ENCODE measurements at regions not wholly inside any gene's neighbourhood (a gene's known extent, or its start where the extent isn't known, plus 50 kb on each side); places are given as distances from the start of the nearest gene placed in this dataset.

DNA sequence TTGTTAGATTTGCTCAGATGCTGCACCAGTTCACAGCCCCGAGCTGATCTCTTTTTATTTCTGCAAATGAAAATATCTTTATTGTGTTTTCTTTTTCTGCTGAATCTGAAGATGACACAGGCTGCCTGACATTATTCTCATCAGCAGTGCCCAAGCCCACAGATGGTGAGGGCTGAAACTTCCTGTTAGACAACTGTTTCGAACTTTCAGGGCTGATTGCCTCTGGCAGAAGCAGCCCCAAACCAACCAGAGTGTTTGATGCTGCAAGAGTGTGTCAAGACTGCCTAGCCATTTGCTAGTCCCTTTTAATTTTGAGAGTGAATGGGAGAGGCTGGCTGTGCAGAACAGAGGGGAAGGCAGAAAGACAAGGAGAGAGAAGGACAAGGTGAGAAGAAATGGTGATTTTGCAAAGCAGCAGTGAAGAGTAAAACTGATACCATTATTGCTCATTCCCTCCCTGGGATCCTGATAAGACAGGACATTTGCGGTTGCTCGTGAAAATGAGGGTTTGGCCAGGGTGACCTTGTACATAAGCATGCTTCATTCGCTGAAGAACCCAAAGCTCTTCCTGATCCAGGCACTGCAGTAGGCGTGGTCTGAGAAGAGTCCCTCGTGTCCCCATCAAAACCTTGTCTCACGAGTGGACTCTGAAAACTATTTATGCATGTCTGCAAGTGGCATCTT lies 77.2 kb downstream of the TMEM114 start:
- no peaks in the 10 kb centered on the region for H3F3A ChIP-seq (ENCODE audit: insufficient read depth, low read length)
- no peak overlapping the region for H3K9ac ChIP-seq (ENCODE audit: low read length)
- no peaks in the 10 kb centered on the region for H3K79me2 ChIP-seq (ENCODE audit: low read length)
- H4K20me1 ChIP-seq (ENCODE audit: insufficient read depth, low read length), result no peaks in the 10 kb centered on the region
- peak overlapping the region; percentile 13; the same call in 1 of the 2 replicates for H3K27ac ChIP-seq (ENCODE audit: low read length)
- no peak overlapping the region for H3K4me2 ChIP-seq (ENCODE audit: low read depth, low read length)
- H2AFZ ChIP-seq (ENCODE audit: low read length), result no peak overlapping the region
- no peaks in the 10 kb centered on the region for H3K4me1 ChIP-seq (ENCODE audit: low read length)
- TF ChIP-seq EZH2 (optimal IDR thresholded peaks at IDR 0.05; ENCODE audit: low read depth, low read length) (no peak), EZH2phosphoT487 (IDR thresholded peaks at IDR 0.05; ENCODE audit: low read length) (no peak)
- TF ChIP-seq, protein P1, sequence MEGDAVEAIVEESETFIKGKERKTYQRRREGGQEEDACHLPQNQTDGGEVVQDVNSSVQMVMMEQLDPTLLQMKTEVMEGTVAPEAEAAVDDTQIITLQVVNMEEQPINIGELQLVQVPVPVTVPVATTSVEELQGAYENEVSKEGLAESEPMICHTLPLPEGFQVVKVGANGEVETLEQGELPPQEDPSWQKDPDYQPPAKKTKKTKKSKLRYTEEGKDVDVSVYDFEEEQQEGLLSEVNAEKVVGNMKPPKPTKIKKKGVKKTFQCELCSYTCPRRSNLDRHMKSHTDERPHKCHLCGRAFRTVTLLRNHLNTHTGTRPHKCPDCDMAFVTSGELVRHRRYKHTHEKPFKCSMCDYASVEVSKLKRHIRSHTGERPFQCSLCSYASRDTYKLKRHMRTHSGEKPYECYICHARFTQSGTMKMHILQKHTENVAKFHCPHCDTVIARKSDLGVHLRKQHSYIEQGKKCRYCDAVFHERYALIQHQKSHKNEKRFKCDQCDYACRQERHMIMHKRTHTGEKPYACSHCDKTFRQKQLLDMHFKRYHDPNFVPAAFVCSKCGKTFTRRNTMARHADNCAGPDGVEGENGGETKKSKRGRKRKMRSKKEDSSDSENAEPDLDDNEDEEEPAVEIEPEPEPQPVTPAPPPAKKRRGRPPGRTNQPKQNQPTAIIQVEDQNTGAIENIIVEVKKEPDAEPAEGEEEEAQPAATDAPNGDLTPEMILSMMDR (IDR thresholded peaks at IDR 0.05; ENCODE audit: low read length), result no peak
- H3K4me3 ChIP-seq (ENCODE audit: low read length), result no peak overlapping the region
- H3K36me3 ChIP-seq (replicated peaks; ENCODE audit: insufficient read depth, low read length), result no peaks in the 10 kb centered on the region
- no peaks in the 10 kb centered on the region for H3K27me3 ChIP-seq (replicated peaks; ENCODE audit: insufficient read depth, low read length)
- no peaks in the 10 kb centered on the region for H3K9me3 ChIP-seq (replicated peaks; ENCODE audit: insufficient read depth, low read length)
- H3K9me2 ChIP-seq (replicated peaks; ENCODE audit: insufficient read depth, low read length), result no peaks in the 10 kb centered on the region
- peak; percentile 43 for DNase-seq

DNA sequence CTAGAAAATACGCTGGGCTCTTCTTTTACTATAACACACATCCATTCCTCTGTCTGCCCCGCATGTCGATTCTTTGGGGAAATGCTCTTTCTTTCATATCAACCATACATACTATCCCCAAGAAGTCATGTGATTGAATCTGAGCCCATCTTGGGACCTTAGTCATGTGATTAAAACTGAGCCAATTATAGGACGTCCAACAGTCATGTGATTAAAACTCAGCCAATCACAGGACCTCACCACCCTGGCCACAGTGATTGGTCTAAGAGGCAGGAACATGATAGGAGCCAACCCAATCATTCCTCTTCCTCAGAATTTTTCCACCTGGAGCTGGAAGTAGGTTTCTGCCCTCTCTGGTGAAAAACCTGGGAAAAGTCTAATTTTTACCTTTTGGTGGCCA lies 78.8 kb downstream of the TMEM114 start:
- Histone ChIP-seq H3K4me3 (ENCODE audit: low read length) (no peak overlapping the region), H4K20me1 (ENCODE audit: insufficient read depth, low read length) (no peaks in the 10 kb centered on the region), H3K27me3 (replicated peaks; ENCODE audit: insufficient read depth, low read length) (no peaks in the 10 kb centered on the region), H3K4me1 (ENCODE audit: low read length) (no peaks in the 10 kb centered on the region), H3K79me2 (ENCODE audit: low read length) (no peaks in the 10 kb centered on the region), H3F3A (ENCODE audit: insufficient read depth, low read length) (no peaks in the 10 kb centered on the region), H2AFZ (ENCODE audit: low read length) (no peak overlapping the region), H3K9me3 (replicated peaks; ENCODE audit: insufficient read depth, low read length) (no peaks in the 10 kb centered on the region), H3K27ac (ENCODE audit: low read length) (no peak overlapping the region), H3K9ac (ENCODE audit: low read length) (no peak overlapping the region), H3K36me3 (replicated peaks; ENCODE audit: insufficient read depth, low read length) (no peaks in the 10 kb centered on the region), H3K9me2 (replicated peaks; ENCODE audit: insufficient read depth, low read length) (no peaks in the 10 kb centered on the region), H3K4me2 (ENCODE audit: low read depth, low read length) (no peak overlapping the region)
- no peak for DNase-seq
- TF ChIP-seq EZH2phosphoT487 (IDR thresholded peaks at IDR 0.05; ENCODE audit: low read length) (no peak), EZH2 (optimal IDR thresholded peaks at IDR 0.05; ENCODE audit: low read depth, low read length) (no peak)
- TF ChIP-seq, protein P1 (IDR thresholded peaks at IDR 0.05; ENCODE audit: low read length), result no peak

DNA sequence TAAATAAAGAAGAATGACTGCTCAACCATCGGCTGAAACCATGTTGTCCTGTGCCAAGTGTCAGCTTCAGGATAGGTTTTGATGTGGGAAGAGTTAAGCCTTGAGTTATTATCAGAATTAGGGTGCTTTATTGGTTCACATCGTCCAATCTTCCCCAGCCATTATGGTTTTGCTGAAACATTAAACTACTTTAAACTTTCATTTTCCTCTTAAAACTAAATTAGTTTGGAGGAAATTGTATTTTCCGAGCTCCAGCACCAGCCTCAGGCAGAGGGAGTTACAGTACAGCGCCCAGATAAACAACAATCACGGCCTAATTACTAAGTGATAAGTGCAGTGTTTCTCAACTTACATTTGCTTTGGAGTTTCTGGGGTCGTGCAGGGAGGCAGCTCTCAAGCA lies 80.2 kb downstream of the TMEM114 start:
- Histone ChIP-seq H3K9me3 (replicated peaks; ENCODE audit: insufficient read depth, low read length) (no peaks in the 10 kb centered on the region), H3K79me2 (ENCODE audit: low read length) (no peaks in the 10 kb centered on the region), H3K36me3 (replicated peaks; ENCODE audit: insufficient read depth, low read length) (no peaks in the 10 kb centered on the region), H3K27ac (ENCODE audit: low read length) (no peak overlapping the region), H3K4me2 (ENCODE audit: low read depth, low read length) (no peak overlapping the region), H4K20me1 (ENCODE audit: insufficient read depth, low read length) (no peaks in the 10 kb centered on the region), H3K27me3 (replicated peaks; ENCODE audit: insufficient read depth, low read length) (no peaks in the 10 kb centered on the region), H2AFZ (ENCODE audit: low read length) (no peak overlapping the region), H3K9me2 (replicated peaks; ENCODE audit: insufficient read depth, low read length) (no peaks in the 10 kb centered on the region), H3K4me3 (ENCODE audit: low read length) (no peak overlapping the region), H3F3A (ENCODE audit: insufficient read depth, low read length) (no peaks in the 10 kb centered on the region), H3K9ac (ENCODE audit: low read length) (no peak overlapping the region), H3K4me1 (ENCODE audit: low read length) (no peaks in the 10 kb centered on the region)
- no peak for DNase-seq
- no peak for TF ChIP-seq EZH2 (optimal IDR thresholded peaks at IDR 0.05; ENCODE audit: low read depth, low read length)
- TF ChIP-seq, protein P1 (IDR thresholded peaks at IDR 0.05; ENCODE audit: low read length), result no peak
- no peak for TF ChIP-seq EZH2phosphoT487 (IDR thresholded peaks at IDR 0.05; ENCODE audit: low read length)

Data from MM.1S (cell line).